ENCODE measurements at regions not wholly inside any gene's neighbourhood (a gene's known extent, or its start where the extent isn't known, plus 50 kb on each side); places are given as distances from the start of the nearest gene placed in this dataset.

DNA sequence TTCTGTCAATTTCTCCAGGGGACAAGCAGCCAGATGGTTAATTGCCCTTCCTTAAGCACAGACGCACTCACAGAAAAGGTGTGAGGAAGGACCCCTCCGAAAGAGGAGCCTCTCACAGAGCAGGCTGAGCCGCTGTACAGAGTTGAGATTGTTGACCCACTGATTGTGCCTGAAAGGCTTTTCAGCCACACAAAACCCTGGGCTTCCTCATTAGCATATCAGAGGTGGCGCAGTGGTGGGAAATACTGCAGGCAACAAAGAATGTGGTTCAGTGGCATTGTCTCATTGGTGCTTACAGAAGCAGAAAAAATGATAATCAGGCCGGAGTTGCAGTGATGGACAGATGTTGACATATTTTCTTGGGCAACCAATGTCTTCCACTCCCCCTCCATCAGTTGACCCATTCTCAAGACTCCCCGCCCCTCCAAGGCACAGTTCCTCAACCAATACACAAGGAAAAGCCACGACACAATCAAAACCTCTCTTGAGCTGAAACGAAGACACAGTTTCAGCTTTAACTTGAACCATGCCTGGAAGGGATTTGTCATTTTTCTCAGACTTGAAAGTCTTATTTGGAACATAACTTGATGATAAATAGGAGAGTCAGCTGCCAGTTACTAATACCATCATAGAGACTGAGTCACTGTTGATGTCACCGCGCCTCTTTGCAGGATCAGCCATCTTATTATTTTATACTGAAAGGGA lies 53.1 kb downstream of the ATXN3L start:
- H3K9me3 ChIP-seq (ENCODE audit: control insufficient read depth, insufficient read depth, low read length): no peaks in the 10 kb centered on the region
- no peaks in the 10 kb centered on the region for H3K36me3 ChIP-seq (ENCODE audit: control insufficient read depth, insufficient read depth, low read length)
- no peak overlapping the region for H3K27ac ChIP-seq (ENCODE audit: low read depth, low read length)
- no peaks in the 10 kb centered on the region for H3K4me1 ChIP-seq (ENCODE audit: control insufficient read depth, insufficient read depth, low read length)
- peaks cover 9% of the 10 kb centered on the region for H3K27me3 ChIP-seq (ENCODE audit: control insufficient read depth, insufficient read depth, low read length)
- WGBS (ENCODE audit: insufficient coverage): 60% methylated on average over 2 of the region's 10 CpGs
- peak in 1 of 6 donors; percentile 14 for DNase-seq (ENCODE audit: low read depth in 4 of 6, low spot score in 6 of 6)
- no peak overlapping the region for H3K4me3 ChIP-seq (ENCODE audit: low read depth, low read length)

DNA sequence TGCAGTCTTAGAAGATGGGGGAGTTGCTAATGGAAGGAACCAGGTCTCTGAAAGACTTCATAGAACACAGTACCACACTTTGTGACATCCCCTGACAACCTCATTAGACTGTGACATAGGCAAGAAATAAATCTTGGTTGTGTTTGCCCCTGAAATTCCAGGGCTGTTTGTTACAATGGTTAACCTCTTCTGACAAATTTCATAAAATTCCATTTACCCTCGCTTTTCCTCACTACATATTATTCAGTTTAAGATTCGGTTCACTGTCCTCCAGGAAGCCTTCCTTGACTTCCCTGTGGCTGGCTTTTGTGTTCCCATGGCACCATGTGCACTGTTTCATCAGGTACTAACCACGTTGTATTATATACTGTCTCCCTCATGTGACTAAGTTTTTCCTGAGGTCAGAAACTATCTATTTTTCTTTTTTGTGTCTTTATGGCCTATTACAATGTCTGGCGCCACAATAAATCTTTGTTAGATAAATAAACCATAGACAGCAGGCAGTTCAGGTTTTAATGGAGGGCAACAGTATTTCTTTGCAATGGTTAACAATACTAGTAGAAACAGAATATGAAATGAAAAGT lies 54.2 kb downstream of the ATXN3L start:
- no peak overlapping the region for H3K27ac ChIP-seq (ENCODE audit: low read depth, low read length)
- H3K9me3 ChIP-seq (ENCODE audit: control insufficient read depth, insufficient read depth, low read length): no peaks in the 10 kb centered on the region
- no peaks in the 10 kb centered on the region for H3K36me3 ChIP-seq (ENCODE audit: control insufficient read depth, insufficient read depth, low read length)
- no peak for DNase-seq (ENCODE audit: low read depth in 4 of 6, low spot score in 6 of 6)
- H3K27me3 ChIP-seq (ENCODE audit: control insufficient read depth, insufficient read depth, low read length): peaks cover 12% of the 10 kb centered on the region
- no peaks in the 10 kb centered on the region for H3K4me1 ChIP-seq (ENCODE audit: control insufficient read depth, insufficient read depth, low read length)
- 59% methylated on average over 2 of the region's 4 CpGs for WGBS (ENCODE audit: insufficient coverage)
- H3K4me3 ChIP-seq (ENCODE audit: low read depth, low read length): no peak overlapping the region

DNA sequence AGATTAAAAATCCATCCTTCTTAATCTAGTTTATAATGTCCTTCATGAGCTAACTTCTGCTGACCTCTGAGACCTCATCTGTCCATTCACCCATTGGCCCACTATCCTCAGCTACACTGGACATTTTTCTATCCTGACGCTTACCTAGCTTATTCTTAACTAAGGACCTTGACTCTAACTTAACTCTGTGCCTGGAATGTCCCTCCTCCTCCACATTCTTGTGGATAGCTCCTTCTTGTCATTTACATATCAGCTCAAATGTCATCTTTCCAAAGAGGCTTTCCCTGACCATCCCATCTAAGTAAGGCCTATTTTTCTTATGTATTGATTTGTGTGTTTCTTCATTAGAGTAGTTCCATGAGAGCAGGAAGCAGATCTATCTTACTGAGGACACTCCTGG lies 54.7 kb downstream of the ATXN3L start:
- Histone ChIP-seq H3K27me3 (ENCODE audit: control insufficient read depth, insufficient read depth, low read length) (peaks cover 12% of the 10 kb centered on the region), H3K27ac (ENCODE audit: low read depth, low read length) (no peak overlapping the region), H3K36me3 (ENCODE audit: control insufficient read depth, insufficient read depth, low read length) (no peaks in the 10 kb centered on the region), H3K4me3 (ENCODE audit: low read depth, low read length) (no peak overlapping the region), H3K4me1 (ENCODE audit: control insufficient read depth, insufficient read depth, low read length) (no peaks in the 10 kb centered on the region), H3K9me3 (ENCODE audit: control insufficient read depth, insufficient read depth, low read length) (no peaks in the 10 kb centered on the region)
- DNase-seq (ENCODE audit: low read depth in 4 of 6, low spot score in 6 of 6): no peak
- 65% methylated on average over 1 of the region's 1 CpG for WGBS (ENCODE audit: insufficient coverage)

DNA sequence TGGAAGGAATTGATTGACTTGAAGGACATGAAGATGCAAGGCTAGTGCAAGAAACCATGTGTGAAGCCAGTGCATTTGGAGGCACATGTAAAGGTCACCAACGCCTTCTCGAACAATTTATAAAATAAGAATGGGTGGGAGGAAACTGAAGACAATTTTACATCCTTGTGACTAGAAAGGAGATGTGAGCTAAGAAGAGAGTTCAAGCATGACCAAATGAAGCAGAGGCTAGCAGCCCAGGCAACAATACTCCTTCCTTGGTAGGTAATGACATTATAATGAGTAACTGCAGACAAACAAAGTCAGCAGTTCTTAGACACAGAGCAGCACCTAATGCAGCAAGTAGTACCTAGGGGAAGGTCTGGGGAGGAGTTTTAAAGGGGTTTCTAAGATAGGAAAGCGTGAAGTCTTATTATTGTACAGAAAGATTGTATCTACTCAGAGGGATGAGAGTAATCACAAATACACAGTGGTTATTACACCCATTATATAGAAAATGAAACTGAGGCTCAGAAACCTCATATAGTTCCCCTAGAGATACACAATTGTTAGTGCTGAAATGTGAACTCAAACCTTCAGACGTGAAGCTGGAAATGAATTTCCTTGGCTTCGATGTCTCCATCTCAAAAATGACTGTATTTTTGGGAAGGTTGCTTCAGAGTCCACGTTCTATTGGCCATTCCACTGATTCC lies 56.1 kb downstream of the ATXN3L start:
- H3K27ac ChIP-seq (ENCODE audit: low read depth, low read length): no peak overlapping the region
- no peaks in the 10 kb centered on the region for H3K4me1 ChIP-seq (ENCODE audit: control insufficient read depth, insufficient read depth, low read length)
- WGBS (ENCODE audit: insufficient coverage): 93% methylated on average over 5 of the region's 6 CpGs
- no peak for DNase-seq (ENCODE audit: low read depth in 4 of 6, low spot score in 6 of 6)
- no peak overlapping the region for H3K4me3 ChIP-seq (ENCODE audit: low read depth, low read length)
- no peaks in the 10 kb centered on the region for H3K9me3 ChIP-seq (ENCODE audit: control insufficient read depth, insufficient read depth, low read length)
- H3K27me3 ChIP-seq (ENCODE audit: control insufficient read depth, insufficient read depth, low read length): peaks cover 15% of the 10 kb centered on the region
- no peaks in the 10 kb centered on the region for H3K36me3 ChIP-seq (ENCODE audit: control insufficient read depth, insufficient read depth, low read length)

DNA sequence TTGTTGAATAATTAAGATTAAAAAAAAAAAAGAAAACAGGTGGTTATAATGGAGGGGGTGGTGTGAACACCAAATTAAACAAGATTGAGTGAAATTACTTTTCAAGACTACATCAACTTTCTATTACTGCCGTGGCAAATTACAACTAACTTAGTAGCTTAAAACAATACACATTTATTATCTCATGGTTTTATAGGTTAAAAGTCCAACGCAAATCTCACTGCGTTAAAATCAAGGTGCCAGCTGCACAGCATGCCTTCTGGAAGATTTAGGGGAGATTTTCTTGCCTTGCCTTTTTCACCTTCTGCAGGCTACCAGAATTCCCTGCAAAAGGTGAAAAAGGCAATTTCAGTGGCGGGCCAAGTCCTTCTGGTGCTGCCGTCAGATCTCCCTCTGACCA lies 58.5 kb downstream of the ATXN3L start:
- Histone ChIP-seq H3K9me3 (ENCODE audit: control insufficient read depth, insufficient read depth, low read length) (no peaks in the 10 kb centered on the region), H3K27ac (ENCODE audit: low read depth, low read length) (no peak overlapping the region), H3K36me3 (ENCODE audit: control insufficient read depth, insufficient read depth, low read length) (no peaks in the 10 kb centered on the region), H3K4me1 (ENCODE audit: control insufficient read depth, insufficient read depth, low read length) (no peaks in the 10 kb centered on the region), H3K4me3 (ENCODE audit: low read depth, low read length) (no peak overlapping the region), H3K27me3 (ENCODE audit: control insufficient read depth, insufficient read depth, low read length) (peaks cover 14% of the 10 kb centered on the region)
- no CpG with 5 or more reads among the region's 5 CpGs for WGBS (ENCODE audit: insufficient coverage)
- DNase-seq (ENCODE audit: low read depth in 4 of 6, low spot score in 6 of 6): no peak

DNA sequence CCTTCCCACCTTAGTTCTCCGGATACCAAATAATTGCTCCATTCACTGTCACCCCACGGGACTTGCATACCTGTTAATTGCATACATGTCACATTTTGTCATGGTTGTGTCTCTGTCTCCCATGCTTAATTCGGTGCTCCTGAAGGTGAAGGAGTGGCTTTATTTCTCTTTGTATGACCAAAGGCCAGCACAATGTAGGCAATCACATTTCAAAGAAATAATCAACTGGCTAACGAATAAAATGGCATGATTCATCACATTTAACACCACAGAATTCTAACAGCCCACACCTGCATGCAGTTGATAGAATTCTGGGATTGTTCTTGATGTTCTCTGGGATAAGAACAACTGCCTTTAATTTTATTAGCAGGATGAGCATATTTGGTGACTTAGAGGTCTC lies 59.3 kb downstream of the ATXN3L start:
- Histone ChIP-seq H3K4me1 (ENCODE audit: control insufficient read depth, insufficient read depth, low read length) (no peaks in the 10 kb centered on the region), H3K36me3 (ENCODE audit: control insufficient read depth, insufficient read depth, low read length) (no peaks in the 10 kb centered on the region), H3K27me3 (ENCODE audit: control insufficient read depth, insufficient read depth, low read length) (peaks cover 17% of the 10 kb centered on the region), H3K4me3 (ENCODE audit: low read depth, low read length) (no peak overlapping the region), H3K27ac (ENCODE audit: low read depth, low read length) (no peak overlapping the region), H3K9me3 (ENCODE audit: control insufficient read depth, insufficient read depth, low read length) (no peaks in the 10 kb centered on the region)
- 83% methylated on average over 1 of the region's 4 CpGs for WGBS (ENCODE audit: insufficient coverage)
- DNase-seq (ENCODE audit: low read depth in 4 of 6, low spot score in 6 of 6): no peak

DNA sequence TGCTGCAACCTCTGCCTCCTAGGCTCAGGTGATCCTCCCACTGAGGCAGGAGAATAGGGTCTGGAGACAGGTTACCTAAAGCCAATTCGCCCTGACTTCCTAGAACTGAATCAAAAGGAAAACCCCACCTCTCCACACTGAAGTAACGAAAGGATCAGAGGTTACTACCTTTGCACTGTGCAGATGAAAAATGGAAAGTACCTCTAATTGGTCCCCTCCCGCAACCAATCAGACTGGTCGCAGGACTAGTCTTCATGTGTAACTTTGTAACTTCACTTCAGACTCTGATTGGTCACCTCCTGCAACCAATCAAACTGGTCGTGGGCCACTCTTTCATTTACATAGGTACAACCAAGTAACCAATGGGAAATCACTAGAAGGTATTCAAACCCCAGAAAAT lies 61.1 kb downstream of the ATXN3L start:
- Histone ChIP-seq H3K4me3 (ENCODE audit: low read depth, low read length) (no peak overlapping the region), H3K36me3 (ENCODE audit: control insufficient read depth, insufficient read depth, low read length) (no peaks in the 10 kb centered on the region), H3K4me1 (ENCODE audit: control insufficient read depth, insufficient read depth, low read length) (no peaks in the 10 kb centered on the region), H3K9me3 (ENCODE audit: control insufficient read depth, insufficient read depth, low read length) (no peaks in the 10 kb centered on the region), H3K27ac (ENCODE audit: low read depth, low read length) (no peak overlapping the region), H3K27me3 (ENCODE audit: control insufficient read depth, insufficient read depth, low read length) (peaks cover 15% of the 10 kb centered on the region)
- DNase-seq (ENCODE audit: low read depth in 4 of 6, low spot score in 6 of 6): no peak
- 81% methylated on average over 4 of the region's 5 CpGs for WGBS (ENCODE audit: insufficient coverage)

DNA sequence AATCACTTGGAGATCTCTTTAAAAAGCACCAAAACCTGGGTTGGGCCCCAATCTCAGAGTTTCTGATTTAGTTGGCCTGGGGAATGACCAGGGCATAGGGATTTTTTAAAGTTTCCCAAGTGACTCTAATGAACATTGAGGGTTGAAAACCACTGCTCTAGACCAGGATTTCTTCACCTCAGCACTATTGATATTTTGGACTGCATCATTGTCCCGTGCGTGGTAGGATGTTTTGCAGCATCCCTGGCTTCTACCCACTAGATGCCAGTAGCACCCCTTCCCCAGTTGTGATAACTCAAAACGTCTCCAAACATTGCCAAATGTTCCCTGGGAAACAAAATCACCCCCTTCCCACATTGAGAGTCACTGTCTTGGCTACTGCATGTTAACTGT lies 61.8 kb downstream of the ATXN3L start:
- DNase-seq (ENCODE audit: low read depth in 4 of 6, low spot score in 6 of 6): no peak
- Histone ChIP-seq H3K4me3 (ENCODE audit: low read depth, low read length) (no peak overlapping the region), H3K4me1 (ENCODE audit: control insufficient read depth, insufficient read depth, low read length) (no peaks in the 10 kb centered on the region), H3K36me3 (ENCODE audit: control insufficient read depth, insufficient read depth, low read length) (no peaks in the 10 kb centered on the region), H3K27ac (ENCODE audit: low read depth, low read length) (no peak overlapping the region), H3K27me3 (ENCODE audit: control insufficient read depth, insufficient read depth, low read length) (peaks cover 18% of the 10 kb centered on the region), H3K9me3 (ENCODE audit: control insufficient read depth, insufficient read depth, low read length) (no peaks in the 10 kb centered on the region)
- 100% methylated on average over 2 of the region's 3 CpGs for WGBS (ENCODE audit: insufficient coverage)

DNA sequence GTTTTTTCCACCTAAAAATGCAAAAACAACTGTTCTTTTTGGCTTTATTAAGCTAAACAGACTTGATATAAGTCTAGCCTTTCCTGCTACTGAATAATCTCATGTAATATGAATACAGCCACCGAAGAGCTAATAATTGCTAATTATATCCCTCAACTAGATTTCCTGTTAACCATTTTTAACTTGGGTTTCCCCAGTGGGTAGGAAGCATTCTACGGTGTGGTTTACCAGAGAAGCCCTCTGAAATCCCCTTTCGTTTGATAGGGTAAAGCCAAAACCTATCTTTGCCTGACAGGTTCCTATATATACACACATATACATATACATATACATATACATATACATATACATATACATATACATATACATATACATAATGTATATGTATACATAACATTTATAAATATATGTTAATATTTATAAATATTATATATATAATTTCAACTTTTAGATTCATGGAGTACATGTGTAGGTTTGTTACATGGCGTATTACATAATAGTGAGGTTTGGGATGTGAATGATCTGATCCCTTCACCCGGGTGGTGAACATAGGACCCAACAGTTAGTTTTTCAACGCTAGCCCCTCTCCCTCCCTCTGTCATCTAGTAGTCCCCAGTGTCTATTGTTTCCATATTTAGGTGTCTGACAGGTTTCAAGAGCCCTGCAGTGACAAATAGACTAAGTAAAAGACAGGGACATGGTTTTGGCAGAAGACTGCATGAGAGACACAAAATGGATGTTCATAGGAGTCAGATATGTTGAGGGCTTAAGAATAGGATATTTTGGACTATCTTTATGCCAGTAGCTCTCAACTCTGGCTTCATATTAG lies 62.4 kb downstream of the ATXN3L start:
- no CpG with 5 or more reads among the region's 6 CpGs for WGBS (ENCODE audit: insufficient coverage)
- H3K27me3 ChIP-seq (ENCODE audit: control insufficient read depth, insufficient read depth, low read length): peaks cover 18% of the 10 kb centered on the region
- H3K36me3 ChIP-seq (ENCODE audit: control insufficient read depth, insufficient read depth, low read length): no peaks in the 10 kb centered on the region
- DNase-seq (ENCODE audit: low read depth in 4 of 6, low spot score in 6 of 6): no peak
- H3K9me3 ChIP-seq (ENCODE audit: control insufficient read depth, insufficient read depth, low read length): no peaks in the 10 kb centered on the region
- no peak overlapping the region for H3K27ac ChIP-seq (ENCODE audit: low read depth, low read length)
- H3K4me1 ChIP-seq (ENCODE audit: control insufficient read depth, insufficient read depth, low read length): no peaks in the 10 kb centered on the region
- no peak overlapping the region for H3K4me3 ChIP-seq (ENCODE audit: low read depth, low read length)

Data from spinal cord (tissue), 9 donors.